HG02973 (cell line): ENCODE measurements at regions not wholly inside any gene's neighbourhood (a gene's known extent, or its start where the extent isn't known, plus 50 kb on each side); places are given as distances from the start of the nearest gene placed in this dataset.
"Not testable (repeated sequence)": the region's sequence is repeated elsewhere in the genome, so short reads cannot be mapped to it uniquely, and the experiment has no call there.

Experiments
- ATAC-seq: cut with Tn5 transposase; IDR thresholded peaks from one replicate; pipeline ENCODE4 v1.9.1; 2021; ENCODE audit warnings: moderate library complexity; ENCODE audit not compliant: unreplicated experiment

GRCh38 chr1:114270282-114270681 lies 116.6 kb upstream of the SYT6 start:
- no peak for ATAC-seq

GRCh38 chr1:114269539-114269938 lies 115.9 kb upstream of the SYT6 start:
- no peak for ATAC-seq

DNA sequence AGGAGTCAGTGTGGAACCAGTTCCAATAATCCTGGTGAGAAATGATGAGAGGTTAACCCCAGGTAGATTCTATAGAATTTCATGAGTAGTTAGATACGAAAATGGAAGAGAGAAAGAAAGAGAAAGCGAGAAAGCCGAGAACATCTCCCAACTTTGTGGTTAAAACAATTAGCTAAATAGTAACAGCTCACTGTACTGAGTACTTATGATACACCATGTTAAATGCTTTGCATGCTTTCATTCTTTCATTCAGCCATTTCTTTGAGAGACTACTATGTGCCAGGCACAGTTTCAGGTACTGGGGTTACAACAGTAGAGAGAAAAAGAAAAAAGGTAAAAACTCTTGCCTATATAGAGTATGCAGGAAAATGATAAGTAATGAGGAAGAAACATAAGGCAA lies 109.7 kb upstream of the SYT6 start:
- ATAC-seq: peak; percentile 87

DNA sequence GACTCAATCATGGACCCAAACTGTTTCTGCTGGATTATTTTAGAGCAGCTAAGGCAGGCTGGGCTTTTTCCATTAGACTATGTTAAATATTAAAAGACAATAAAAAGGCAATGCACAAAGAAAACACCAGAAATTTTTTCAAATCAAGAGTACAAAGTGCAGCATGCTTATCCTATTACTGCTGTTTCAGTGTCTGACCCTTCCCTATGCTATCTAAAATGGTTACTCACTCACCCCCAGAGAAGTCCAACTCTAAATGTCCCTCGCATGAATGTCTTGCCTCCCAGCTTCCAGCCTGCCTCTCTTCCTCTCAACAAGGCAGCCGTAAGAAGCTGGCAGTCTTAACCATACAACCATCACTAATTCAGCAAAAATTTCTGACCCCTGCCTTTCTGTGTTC lies 108.7 kb upstream of the SYT6 start:
- ATAC-seq: no peak

- no peak for ATAC-seq
Measured at GRCh38 chr1:114260805-114261484, 107.3 kb upstream of the SYT6 start.

GRCh38 chr1:114259511-114260160 lies 106.0 kb upstream of the SYT6 start:
- ATAC-seq: no peak

GRCh38 chr1:114258633-114259032 lies 105.0 kb upstream of the SYT6 start:
- ATAC-seq: no peak

GRCh38 chr1:114258074-114258473 lies 104.4 kb upstream of the SYT6 start:
- ATAC-seq: no peak

DNA sequence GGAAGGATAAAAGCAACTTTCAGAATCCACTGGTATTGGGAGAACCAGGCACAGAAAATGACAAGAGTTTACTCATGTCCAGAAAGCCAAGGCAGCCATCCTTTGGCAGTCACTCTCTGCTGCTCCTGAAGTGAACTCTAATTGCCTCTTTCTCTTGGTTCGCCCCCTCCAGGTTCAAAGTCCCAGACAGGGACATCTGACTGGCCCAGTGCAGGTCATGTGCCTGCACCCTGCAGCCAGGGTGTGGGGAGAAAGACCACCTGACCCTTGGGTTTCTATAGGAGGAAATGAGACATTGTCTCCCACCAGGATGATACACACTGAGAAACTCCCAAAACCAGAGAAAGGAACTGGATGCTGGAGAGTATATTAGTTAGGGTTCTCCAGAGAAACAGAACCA lies 103.9 kb upstream of the SYT6 start:
- no peak for ATAC-seq

DNA sequence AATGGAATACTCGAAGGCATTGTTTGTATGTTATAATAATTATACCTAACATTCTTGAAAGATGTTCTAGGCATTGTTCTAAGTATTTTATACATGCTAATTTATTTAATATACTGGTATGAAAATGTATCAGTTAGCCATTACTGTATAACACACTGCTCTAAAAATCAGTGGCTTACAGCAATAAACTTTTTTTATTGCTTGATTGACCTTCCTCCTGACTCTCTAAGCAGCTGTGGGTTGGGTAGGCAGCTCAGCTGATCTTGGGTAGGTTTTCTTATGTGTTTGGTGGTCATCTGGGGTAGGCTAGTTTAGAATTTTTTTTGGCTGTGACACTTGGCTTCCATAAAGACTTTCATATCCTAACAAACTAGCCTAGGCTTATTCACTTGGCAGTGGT lies 100.2 kb upstream of the SYT6 start:
- no peak for ATAC-seq

DNA sequence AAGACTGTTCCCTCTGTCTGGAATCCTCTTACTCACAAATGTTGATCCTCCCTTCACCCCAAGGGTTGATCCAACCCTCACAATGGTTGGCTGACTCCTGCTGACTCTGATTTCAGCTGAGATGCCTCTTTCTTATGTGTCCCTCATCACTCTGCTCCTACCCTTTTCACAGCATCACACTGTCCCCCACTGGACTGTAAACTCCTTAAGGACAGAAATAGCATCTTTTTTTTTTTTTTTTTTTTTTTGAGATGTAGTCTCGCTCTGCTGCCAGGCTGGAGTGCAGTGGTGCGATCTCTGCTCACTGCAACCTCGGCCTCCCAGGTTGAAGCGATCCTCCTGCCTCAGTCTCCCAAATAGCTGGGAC lies 97.9 kb upstream of the SYT6 start:
- no peak for ATAC-seq

- no peak for ATAC-seq
Measured at GRCh38 chr1:114250683-114251572, 97.3 kb upstream of the SYT6 start.

DNA sequence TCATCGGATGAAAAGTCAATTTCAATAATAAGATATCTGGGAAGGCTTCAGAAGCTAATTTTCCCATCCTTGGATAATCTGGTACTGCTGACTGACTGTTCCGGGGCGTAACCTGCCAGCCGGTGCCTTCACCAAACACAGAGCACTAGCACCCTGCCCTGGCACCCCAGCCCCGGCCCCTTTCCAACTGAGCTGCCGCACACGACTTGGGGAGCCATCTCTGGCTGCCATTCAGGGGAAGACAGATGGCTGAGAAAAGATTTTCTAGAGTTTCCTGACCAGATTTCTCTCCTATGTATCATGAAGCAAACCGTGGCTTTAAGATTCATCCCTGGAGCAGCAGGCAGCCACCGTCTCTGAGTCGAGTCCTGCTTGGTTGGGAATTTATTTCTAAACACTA lies 96.0 kb upstream of the SYT6 start:
- no peak for ATAC-seq

DNA sequence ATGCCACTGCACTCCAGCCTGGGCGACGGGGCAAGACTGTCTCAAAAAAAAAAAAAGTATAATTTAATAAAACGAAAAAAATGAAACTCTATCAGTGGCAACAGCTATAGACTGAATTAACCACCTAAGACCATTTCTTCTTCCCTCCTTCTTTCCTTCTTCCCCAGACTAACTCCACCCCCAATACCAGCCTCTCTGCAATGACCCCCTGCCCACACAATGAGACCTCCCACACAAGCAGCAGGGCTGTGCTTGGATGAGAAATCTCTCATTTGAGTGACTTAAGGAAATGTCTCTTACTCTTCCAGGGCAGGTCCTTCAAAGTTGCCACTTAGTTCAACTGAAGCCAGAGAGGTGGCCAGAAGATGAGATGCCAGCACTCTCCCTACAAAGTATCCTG lies 94.5 kb upstream of the SYT6 start:
- no peak for ATAC-seq

- not testable (repeated sequence) for ATAC-seq
Measured at GRCh38 chr1:114242531-114243210, 89.0 kb upstream of the SYT6 start.

DNA sequence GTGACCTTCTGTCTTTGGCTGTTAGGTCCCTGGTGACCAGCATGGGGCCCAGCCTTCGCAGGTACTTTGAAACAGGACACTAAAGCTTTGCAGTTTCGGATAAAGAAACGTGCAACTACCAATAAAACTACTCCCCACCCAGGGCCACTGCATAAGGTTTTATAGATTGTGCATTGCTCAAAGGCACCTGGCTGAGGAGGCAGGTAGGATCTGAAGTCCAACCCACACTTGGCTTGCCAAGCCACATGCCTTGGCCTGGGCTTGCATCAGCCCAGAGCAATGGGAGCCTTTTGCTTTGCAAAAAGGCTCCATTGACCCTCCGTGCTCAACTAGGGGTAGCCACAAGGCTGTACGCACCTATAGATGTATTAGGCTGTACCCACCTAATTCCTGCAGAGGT lies 84.4 kb upstream of the SYT6 start:
- no peak for ATAC-seq

- no peak for ATAC-seq
Measured at GRCh38 chr1:114236517-114236916, 82.8 kb upstream of the SYT6 start.

- ATAC-seq: no peak
Measured at GRCh38 chr1:114235960-114236359, 82.3 kb upstream of the SYT6 start.

DNA sequence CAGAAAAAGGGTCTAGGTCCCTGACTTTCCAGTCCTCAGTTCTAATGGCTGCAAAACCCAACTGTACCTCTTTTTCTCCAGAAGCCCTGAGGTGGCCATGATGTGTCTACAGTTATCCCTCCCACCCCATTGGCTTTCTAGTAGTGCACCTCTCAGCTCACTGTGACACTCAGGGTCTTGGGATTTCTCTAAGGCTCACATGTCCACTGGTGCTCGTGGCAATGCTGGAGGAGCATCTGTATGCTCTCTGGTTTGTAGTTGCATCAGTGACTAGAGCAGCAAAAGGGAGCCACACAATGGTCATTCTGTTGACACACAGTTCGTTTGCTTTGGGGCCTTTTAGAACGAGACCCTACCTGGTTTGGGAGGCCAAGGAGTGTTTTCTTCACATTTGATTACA lies 81.6 kb upstream of the SYT6 start:
- no peak for ATAC-seq

GRCh38 chr1:114234408-114235124 lies 80.9 kb upstream of the SYT6 start:
- no peak for ATAC-seq

GRCh38 chr1:114232691-114233090 lies 79.0 kb upstream of the SYT6 start:
- no peak for ATAC-seq
